H9 (cell line): ENCODE measurements at regions not wholly inside any gene's neighbourhood (a gene's known extent, or its start where the extent isn't known, plus 50 kb on each side); places are given as distances from the start of the nearest gene placed in this dataset.
"Not testable (repeated sequence)": the region's sequence is repeated elsewhere in the genome, so short reads cannot be mapped to it uniquely, and the experiment has no call there.

Experiments used
- DNase-seq: peaks from one replicate; pipeline ENCODE4 v3.0.0-alpha.2; 2017
- H2AFZ ChIP-seq: one replicate; pipeline ENCODE4 v1.6.1; 2013; ENCODE audit warnings: mild to moderate bottlenecking, low read length, control low read depth, moderate library complexity
- H2AK5ac ChIP-seq: 2 replicates; pipeline ENCODE4 v1.6.1; 2013; ENCODE audit warnings: low read length, control low read depth, mixed read lengths; ENCODE audit not compliant: insufficient read length
- H2BK120ac ChIP-seq: one replicate; pipeline ENCODE4 v1.6.1; 2013; ENCODE audit warnings: low read depth, mild to moderate bottlenecking, low read length, control low read depth, inconsistent platforms; ENCODE audit not compliant: poor library complexity, severe bottlenecking
- H2BK12ac ChIP-seq: 2 replicates; pipeline ENCODE4 v1.6.1; 2013; ENCODE audit warnings: low read length, control low read depth, mixed read lengths, low read depth; ENCODE audit not compliant: insufficient read length
- H2BK15ac ChIP-seq: 2 replicates; pipeline ENCODE4 v1.6.1; 2013; ENCODE audit warnings: low read depth, low read length, control low read depth
- H2BK20ac ChIP-seq: one replicate; pipeline ENCODE4 v1.6.1; 2013; ENCODE audit warnings: low read depth, mild to moderate bottlenecking, low read length, control low read depth, inconsistent platforms; ENCODE audit not compliant: poor library complexity, severe bottlenecking
- H2BK5ac ChIP-seq: 2 replicates; pipeline ENCODE4 v1.6.1; 2013; ENCODE audit warnings: low read length, control low read depth, mixed read lengths; ENCODE audit not compliant: insufficient read length
- H3K14ac ChIP-seq: 2 replicates; pipeline ENCODE4 v1.6.1; 2013; ENCODE audit warnings: low read length, control low read depth; ENCODE audit not compliant: insufficient read depth
- H3K18ac ChIP-seq: 2 replicates; pipeline ENCODE4 v1.6.1; 2013; ENCODE audit warnings: low read depth, mild to moderate bottlenecking, mixed read lengths, low read length, control low read depth; ENCODE audit not compliant: insufficient read length
- H3K23ac ChIP-seq: 2 replicates; pipeline ENCODE4 v1.6.1; 2013; ENCODE audit warnings: low read length, control low read depth, mixed read lengths, low read depth; ENCODE audit not compliant: insufficient read length
- H3K23me2 ChIP-seq: 2 replicates; pipeline ENCODE4 v1.6.1; 2013; ENCODE audit warnings: low read depth, mild to moderate bottlenecking, mixed read lengths, low read length, control low read depth; ENCODE audit not compliant: insufficient read length, poor library complexity, severe bottlenecking
- H3K27ac ChIP-seq: 2 replicates; pipeline ENCODE4 v1.5.1; 2013; ENCODE audit warnings: low read length, control low read depth, mixed read lengths, low read depth; ENCODE audit not compliant: insufficient read length
- H3K27me3 ChIP-seq: 2 replicates; pipeline ENCODE4 v1.6.1; 2013; ENCODE audit warnings: low read length, control low read depth, inconsistent platforms; ENCODE audit not compliant: insufficient read depth
- H3K4ac ChIP-seq: 2 replicates; pipeline ENCODE4 v1.6.1; 2013; ENCODE audit warnings: low read depth, mild to moderate bottlenecking, control low read depth, inconsistent platforms, low read length, moderate library complexity
- H3K4me1 ChIP-seq: 2 replicates; pipeline ENCODE4 v1.6.1; 2013; ENCODE audit warnings: low read length, control low read depth, inconsistent platforms; ENCODE audit not compliant: insufficient read depth
- H3K4me2 ChIP-seq: 2 replicates; pipeline ENCODE4 v1.6.1; 2013; ENCODE audit warnings: low read length, control low read depth, mixed read lengths; ENCODE audit not compliant: insufficient read length, insufficient read depth
- H3K56ac ChIP-seq: 2 replicates; pipeline ENCODE4 v1.6.1; 2013; ENCODE audit warnings: low read depth, mild to moderate bottlenecking, mixed read lengths, low read length, control low read depth; ENCODE audit not compliant: insufficient read length
- H3K79me1 ChIP-seq: 2 replicates; pipeline ENCODE4 v1.6.1; 2013; ENCODE audit warnings: low read depth, mild to moderate bottlenecking, moderate library complexity, low read length, control low read depth, inconsistent platforms; ENCODE audit not compliant: insufficient read depth, poor library complexity, severe bottlenecking
- H3K79me2 ChIP-seq: 2 replicates; pipeline ENCODE4 v1.6.1; 2013; ENCODE audit warnings: low read length, control low read depth, inconsistent platforms; ENCODE audit not compliant: insufficient read depth
- H3K9ac ChIP-seq: 2 replicates; pipeline ENCODE4 v1.6.1; 2013; ENCODE audit warnings: low read length, control low read depth, mixed read lengths; ENCODE audit not compliant: insufficient read length; ENCODE audit errors: extremely low read depth
- H3K9me3 ChIP-seq: one replicate; pipeline ENCODE4 v1.6.1; 2013; ENCODE audit warnings: low read depth, low read length, inconsistent platforms; ENCODE audit not compliant: control insufficient read depth
- H3T11ph ChIP-seq: one replicate; pipeline ENCODE4 v1.6.1; 2013; ENCODE audit warnings: mild to moderate bottlenecking, low read length, control low read depth, inconsistent platforms
- H4K20me1 ChIP-seq: one replicate; pipeline ENCODE4 v1.6.1; 2013; ENCODE audit not compliant: control insufficient read depth, insufficient read length, insufficient read depth
- H4K5ac ChIP-seq: 2 replicates; pipeline ENCODE4 v1.6.1; 2013; ENCODE audit warnings: low read depth, mild to moderate bottlenecking, mixed read lengths, low read length, control low read depth; ENCODE audit not compliant: insufficient read length
- H4K8ac ChIP-seq: replicated peaks from 2 replicates; pipeline ENCODE4 v1.6.1; 2013; ENCODE audit warnings: low read length, control low read depth, mixed read lengths, low read depth; ENCODE audit not compliant: insufficient read length
- H4K91ac ChIP-seq: 2 replicates; pipeline ENCODE4 v1.6.1; 2013; ENCODE audit warnings: low read depth, mild to moderate bottlenecking, moderate library complexity, mixed read lengths, low read length, control low read depth; ENCODE audit not compliant: insufficient read length
- H3K27ac Mint-ChIP-seq, 3 experiments: 2 replicates in 2 of 3; 3 replicates in 1 of 3; pipeline ENCODE4 v1.8.0; 2020 to 2021; ENCODE audit warnings: mixed read lengths in 3 of 3, mild to moderate bottlenecking in 1 of 3, moderate library complexity in 1 of 3
- H3K27me3 Mint-ChIP-seq: 2 replicates; pipeline ENCODE4 v1.8.0; 2021; ENCODE audit warnings: low read depth, mild to moderate bottlenecking, moderate library complexity, mixed read lengths
- H3K36me3 Mint-ChIP-seq, 3 experiments: 2 replicates in 2 of 3; 3 replicates in 1 of 3; pipeline ENCODE4 v1.8.0; 2020 to 2021; ENCODE audit warnings: low read depth in 3 of 3, mixed read lengths in 3 of 3; ENCODE audit not compliant: insufficient read depth in 1 of 3
- H3K4me1 Mint-ChIP-seq, 2 experiments: 2 replicates each; pipeline ENCODE4 v1.8.0; 2020; ENCODE audit warnings: mixed read lengths in 2 of 2
- H3K4me3 Mint-ChIP-seq, 2 experiments: 2 replicates in 1 of 2; 3 replicates in 1 of 2; pipeline ENCODE4 v1.8.0; 2020 to 2021; ENCODE audit warnings: mild to moderate bottlenecking in 2 of 2, mixed read lengths in 2 of 2, moderate library complexity in 1 of 2
- H3K9me3 Mint-ChIP-seq, 2 experiments: 2 replicates in 1 of 2; 3 replicates in 1 of 2; pipeline ENCODE4 v1.8.0; 2020; ENCODE audit warnings: mild to moderate bottlenecking in 2 of 2, mixed read lengths in 2 of 2, moderate library complexity in 1 of 2
- CTCF ChIP-seq: fragments of 200-600 bp; sonication (generic); conservative IDR thresholded peaks from 3 replicates; pipeline ENCODE4 v1.8.0; 2021; ENCODE audit warnings: antibody characterized with exemption, mild to moderate bottlenecking
- WGBS: extraction: QIAGEN DNeasy Blood & Tissue Kit; methylation state at CpG from one replicate; pipeline ENCODE4 v1.1.7; 2013; ENCODE audit warnings: missing lambda C conversion rate, low lambda C conversion rate, mixed read lengths; ENCODE audit not compliant: insufficient read length; ENCODE audit errors: extremely low coverage; 5-methylcytosine and 5-hydroxymethylcytosine counted together

GRCh38 chr3:75272691-75273090, 391.4 kb upstream of the FRG2C start:
- Histone ChIP-seq H4K91ac (no peak overlapping the region), H3T11ph (no peak overlapping the region), H3K4me1 (no peaks in the 10 kb centered on the region), H3K27ac (no peak overlapping the region), H3K79me2 (no peaks in the 10 kb centered on the region), H2BK120ac (no peak overlapping the region), H2BK20ac (no peak overlapping the region), H3K18ac (no peak overlapping the region), H4K8ac (no peak overlapping the region), H4K20me1 (no peaks in the 10 kb centered on the region), H3K27me3 (no peaks in the 10 kb centered on the region), H3K14ac (no peak overlapping the region), H4K5ac (no peak overlapping the region), H3K9ac (no peak overlapping the region), H3K23ac (no peak overlapping the region), H2AK5ac (no peak overlapping the region), H3K9me3 (no peaks in the 10 kb centered on the region), H2BK12ac (no peak overlapping the region), H2AFZ (no peak overlapping the region), H2BK15ac (no peak overlapping the region), H3K23me2 (no peaks in the 10 kb centered on the region), H3K79me1 (no peaks in the 10 kb centered on the region), H3K4ac (no peak overlapping the region), H3K56ac (no peak overlapping the region), H3K4me2 (no peak overlapping the region), H2BK5ac (no peak overlapping the region)
- no CpG with 5 or more reads among the region's 2 CpGs for WGBS
- H3K36me3 Mint-ChIP-seq, result no peaks in the 10 kb centered on the region
- no peak overlapping the region for H3K27ac Mint-ChIP-seq
- no peak for DNase-seq
- H3K4me3 Mint-ChIP-seq, result no peak overlapping the region
- H3K27me3 Mint-ChIP-seq, result no peaks in the 10 kb centered on the region; the same call in 1 of the 2 replicates
- peaks cover 9 to 14% of the 10 kb centered on the region in 2 experiments for H3K4me1 Mint-ChIP-seq
- no peaks in the 10 kb centered on the region; a peak in 2 of 5 replicates for H3K9me3 Mint-ChIP-seq
- no peak for TF ChIP-seq CTCF

GRCh38 chr3:75285531-75286148, 378.5 kb upstream of the FRG2C start:
- H3K4ac ChIP-seq, H3K36me3 Mint-ChIP-seq: not testable (repeated sequence)

More at GRCh38 chr3:75285531-75286148, 378.5 kb upstream of the FRG2C start:
- not testable (repeated sequence) for H3T11ph ChIP-seq, H3K14ac ChIP-seq, H3K4me2 ChIP-seq, H2AK5ac ChIP-seq, H4K8ac ChIP-seq, H3K23ac ChIP-seq, H3K9ac ChIP-seq, H4K20me1 ChIP-seq, H3K27ac Mint-ChIP-seq, H2BK120ac ChIP-seq, H2AFZ ChIP-seq, DNase-seq, H3K27me3 Mint-ChIP-seq, H3K9me3 ChIP-seq, H3K79me2 ChIP-seq, H3K4me1 Mint-ChIP-seq, H2BK15ac ChIP-seq, H3K4me1 ChIP-seq, H4K91ac ChIP-seq, H3K56ac ChIP-seq, H2BK5ac ChIP-seq, H2BK20ac ChIP-seq, H3K27ac ChIP-seq, H3K18ac ChIP-seq, H3K4me3 Mint-ChIP-seq, H4K5ac ChIP-seq, H3K79me1 ChIP-seq, H3K27me3 ChIP-seq, H2BK12ac ChIP-seq, H3K23me2 ChIP-seq
- WGBS, result no CpG with 5 or more reads among the region's 3 CpGs
- peaks cover 10 to 18% of the 10 kb centered on the region in 2 experiments for H3K9me3 Mint-ChIP-seq
